ENCODE measurements at regions not wholly inside any gene's neighbourhood (a gene's known extent, or its start where the extent isn't known, plus 50 kb on each side); places are given as distances from the start of the nearest gene placed in this dataset.

- DNase-seq (ENCODE audit: extremely low spot score): no peak
- Histone ChIP-seq H3K27me3 (no peaks in the 10 kb centered on the region), H3K27ac (replicated peaks in 1 of 4) (no peak overlapping the region), H3K4me1 (no peaks in the 10 kb centered on the region), H3K4me3 (no peak overlapping the region), H3K36me3 (no peaks in the 10 kb centered on the region), H3K9me3 (no peaks in the 10 kb centered on the region)
- TF ChIP-seq EP300 (IDR thresholded peaks at IDR 0.05): no peak
- no peak for TF ChIP-seq POLR2A (IDR thresholded peaks at IDR 0.05; ENCODE audit: low read depth)
- TF ChIP-seq POLR2AphosphoS5 (IDR thresholded peaks at IDR 0.05): no peak
- TF ChIP-seq, protein P1, sequence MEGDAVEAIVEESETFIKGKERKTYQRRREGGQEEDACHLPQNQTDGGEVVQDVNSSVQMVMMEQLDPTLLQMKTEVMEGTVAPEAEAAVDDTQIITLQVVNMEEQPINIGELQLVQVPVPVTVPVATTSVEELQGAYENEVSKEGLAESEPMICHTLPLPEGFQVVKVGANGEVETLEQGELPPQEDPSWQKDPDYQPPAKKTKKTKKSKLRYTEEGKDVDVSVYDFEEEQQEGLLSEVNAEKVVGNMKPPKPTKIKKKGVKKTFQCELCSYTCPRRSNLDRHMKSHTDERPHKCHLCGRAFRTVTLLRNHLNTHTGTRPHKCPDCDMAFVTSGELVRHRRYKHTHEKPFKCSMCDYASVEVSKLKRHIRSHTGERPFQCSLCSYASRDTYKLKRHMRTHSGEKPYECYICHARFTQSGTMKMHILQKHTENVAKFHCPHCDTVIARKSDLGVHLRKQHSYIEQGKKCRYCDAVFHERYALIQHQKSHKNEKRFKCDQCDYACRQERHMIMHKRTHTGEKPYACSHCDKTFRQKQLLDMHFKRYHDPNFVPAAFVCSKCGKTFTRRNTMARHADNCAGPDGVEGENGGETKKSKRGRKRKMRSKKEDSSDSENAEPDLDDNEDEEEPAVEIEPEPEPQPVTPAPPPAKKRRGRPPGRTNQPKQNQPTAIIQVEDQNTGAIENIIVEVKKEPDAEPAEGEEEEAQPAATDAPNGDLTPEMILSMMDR (IDR thresholded peaks at IDR 0.05): no peak
- WGBS: 78% methylated on average over 2 of the region's 2 CpGs
- intact Hi-C loops (cut with DNase I): no loop called here
Measured at GRCh38 chr5:27234916-27235315, 196.5 kb upstream of the CDH9 start.

GRCh38 chr5:27221410-27221809 lies 183.0 kb upstream of the CDH9 start:
- no peaks in the 10 kb centered on the region for H3K27me3 ChIP-seq
- intact Hi-C loops (cut with DNase I): no loop called here
- no peaks in the 10 kb centered on the region for H3K36me3 ChIP-seq
- H3K27ac ChIP-seq (replicated peaks in 1 of 4): no peak overlapping the region
- DNase-seq (ENCODE audit: extremely low spot score): no peak
- TF ChIP-seq POLR2A (IDR thresholded peaks at IDR 0.05; ENCODE audit: low read depth) (no peak), EP300 (IDR thresholded peaks at IDR 0.05) (no peak), POLR2AphosphoS5 (IDR thresholded peaks at IDR 0.05) (no peak)
- TF ChIP-seq, protein P1 (IDR thresholded peaks at IDR 0.05): no peak
- H3K4me3 ChIP-seq: no peak overlapping the region
- no peaks in the 10 kb centered on the region for H3K4me1 ChIP-seq
- WGBS: 92% methylated on average over 1 of the region's 1 CpG
- H3K9me3 ChIP-seq: no peaks in the 10 kb centered on the region

DNA sequence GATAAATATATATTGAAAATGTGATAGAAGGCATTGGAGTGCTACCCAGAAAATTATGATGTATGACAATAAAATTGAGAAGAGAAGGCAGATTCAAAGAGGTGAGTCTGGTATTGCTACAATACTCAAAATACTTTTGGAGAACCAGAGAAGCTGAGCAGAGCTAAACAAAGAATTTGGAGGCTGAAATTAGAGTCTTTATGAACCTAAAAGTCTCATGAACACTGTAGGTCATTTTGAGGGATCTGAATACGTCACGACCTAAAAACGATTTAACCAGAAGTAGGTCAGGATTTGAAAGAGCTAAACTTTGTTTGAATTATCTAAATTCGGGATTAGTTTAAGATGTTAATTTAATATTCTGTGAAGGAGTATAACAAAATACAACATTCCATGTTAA lies 182.4 kb upstream of the CDH9 start:
- Histone ChIP-seq H3K27me3 (no peaks in the 10 kb centered on the region), H3K9me3 (no peaks in the 10 kb centered on the region), H3K4me3 (no peak overlapping the region), H3K4me1 (no peaks in the 10 kb centered on the region), H3K27ac (replicated peaks in 1 of 4) (no peak overlapping the region), H3K36me3 (no peaks in the 10 kb centered on the region)
- 84% methylated on average over 4 of the region's 4 CpGs for whole genome bisulfite sequencing
- TF ChIP-seq POLR2AphosphoS5 (IDR thresholded peaks at IDR 0.05) (no peak), EP300 (IDR thresholded peaks at IDR 0.05) (no peak), POLR2A (IDR thresholded peaks at IDR 0.05; ENCODE audit: low read depth) (no peak)
- TF ChIP-seq, protein P1 (IDR thresholded peaks at IDR 0.05): no peak
- no peak for DNase-seq (ENCODE audit: extremely low spot score)
- intact Hi-C loops (cut with DNase I): no loop called here

- Histone ChIP-seq H3K27ac (replicated peaks in 1 of 4) (no peak overlapping the region), H3K4me1 (no peaks in the 10 kb centered on the region), H3K36me3 (no peaks in the 10 kb centered on the region), H3K27me3 (no peaks in the 10 kb centered on the region), H3K4me3 (no peak overlapping the region), H3K9me3 (no peaks in the 10 kb centered on the region)
- TF ChIP-seq EP300 (IDR thresholded peaks at IDR 0.05): no peak
- TF ChIP-seq, protein P1 (IDR thresholded peaks at IDR 0.05): no peak
- TF ChIP-seq POLR2A (IDR thresholded peaks at IDR 0.05; ENCODE audit: low read depth): no peak
- no peak for TF ChIP-seq POLR2AphosphoS5 (IDR thresholded peaks at IDR 0.05)
- intact Hi-C loops (cut with DNase I): no loop called here
- DNase-seq (ENCODE audit: extremely low spot score): no peak
- 95% methylated on average over 7 of the region's 7 CpGs for WGBS
Measured at GRCh38 chr5:27217977-27218376, 179.6 kb upstream of the CDH9 start.

DNA sequence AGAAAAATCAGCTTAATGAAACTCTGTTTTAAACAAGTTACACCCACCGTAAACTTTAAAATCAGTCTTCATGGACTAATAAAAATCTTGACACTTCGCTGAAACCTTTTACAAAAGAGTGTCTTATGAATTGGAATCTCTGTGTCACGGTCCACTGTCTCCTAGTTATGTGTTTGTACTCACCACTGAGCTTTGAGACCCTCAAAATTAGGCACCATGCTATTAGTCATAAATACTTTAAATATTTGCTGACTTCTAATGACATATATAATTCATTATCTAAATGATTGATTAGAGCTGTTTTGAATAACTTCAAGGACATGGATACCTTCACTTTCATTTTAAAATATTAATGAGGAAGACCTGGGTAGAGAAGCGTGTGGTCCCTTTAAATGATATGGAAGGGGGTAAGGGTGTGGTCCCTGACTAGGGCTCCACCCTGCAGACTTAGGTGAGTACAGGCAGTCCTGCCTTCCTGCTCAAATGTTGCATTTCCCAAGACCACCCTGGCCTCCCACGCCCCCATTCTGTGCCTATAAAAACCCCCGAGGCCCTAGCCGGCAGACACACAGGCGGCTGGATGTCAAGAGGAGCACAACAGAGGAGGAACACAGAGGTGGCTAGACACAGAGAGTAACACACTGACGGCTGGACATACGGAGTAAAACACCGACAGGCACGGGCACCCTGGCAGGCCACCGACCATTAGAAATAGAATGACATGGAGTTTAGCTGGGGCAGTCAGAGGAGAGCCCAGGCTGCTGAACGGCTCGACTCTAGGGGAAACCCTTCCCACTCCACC lies 179.0 kb upstream of the CDH9 start:
- Histone ChIP-seq H3K4me1 (no peaks in the 10 kb centered on the region), H3K9me3 (no peaks in the 10 kb centered on the region), H3K27me3 (no peaks in the 10 kb centered on the region), H3K36me3 (no peaks in the 10 kb centered on the region), H3K27ac (replicated peaks in 1 of 4) (no peak overlapping the region), H3K4me3 (no peak overlapping the region)
- intact Hi-C loops (cut with DNase I): no loop called here
- TF ChIP-seq, protein P1 (IDR thresholded peaks at IDR 0.05): no peak
- TF ChIP-seq EP300 (IDR thresholded peaks at IDR 0.05) (no peak), POLR2AphosphoS5 (IDR thresholded peaks at IDR 0.05) (no peak), POLR2A (IDR thresholded peaks at IDR 0.05; ENCODE audit: low read depth) (no peak)
- no peak for DNase-seq (ENCODE audit: extremely low spot score)
- WGBS: 86% methylated on average over 15 of the region's 15 CpGs
